GM12875 (cell line): ENCODE measurements at regions not wholly inside any gene's neighbourhood (a gene's known extent, or its start where the extent isn't known, plus 50 kb on each side); places are given as distances from the start of the nearest gene placed in this dataset.

Source experiments
- H3K4me3 ChIP-seq: one replicate; pipeline ENCODE4 v1.5.1; 2011; ENCODE audit warnings: low read depth, low read length, control low read depth
- CTCF ChIP-seq: IDR thresholded peaks from 2 replicates; pipeline ENCODE4 v1.5.1; 2011; ENCODE audit warnings: low read depth, mild to moderate bottlenecking, control low read depth, inconsistent platforms, low read length, moderate library complexity, borderline replicate concordance; ENCODE audit not compliant: insufficient read depth

DNA sequence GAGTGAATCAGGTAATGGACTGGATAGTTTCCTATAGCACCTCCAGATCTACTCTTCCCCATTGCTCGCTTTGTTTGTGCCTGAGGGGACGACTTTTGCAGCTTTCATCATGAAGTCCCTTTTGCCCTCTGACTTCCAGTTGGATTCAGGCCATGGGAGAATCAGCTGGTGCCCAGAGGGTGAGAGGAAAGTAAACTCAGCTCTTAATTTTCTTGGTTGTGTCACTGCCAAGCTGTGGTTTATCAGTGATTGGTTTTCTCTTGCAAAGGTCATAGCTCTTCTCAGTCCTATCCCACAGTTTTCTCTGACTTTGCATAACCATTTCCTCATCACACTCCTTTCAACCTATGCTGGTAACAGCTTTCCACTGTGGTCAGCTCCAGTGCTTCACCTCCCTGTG, 200.1 kb downstream of the KCNJ2 start:
- no peak overlapping the region for H3K4me3 ChIP-seq
- no peak for TF ChIP-seq CTCF

DNA sequence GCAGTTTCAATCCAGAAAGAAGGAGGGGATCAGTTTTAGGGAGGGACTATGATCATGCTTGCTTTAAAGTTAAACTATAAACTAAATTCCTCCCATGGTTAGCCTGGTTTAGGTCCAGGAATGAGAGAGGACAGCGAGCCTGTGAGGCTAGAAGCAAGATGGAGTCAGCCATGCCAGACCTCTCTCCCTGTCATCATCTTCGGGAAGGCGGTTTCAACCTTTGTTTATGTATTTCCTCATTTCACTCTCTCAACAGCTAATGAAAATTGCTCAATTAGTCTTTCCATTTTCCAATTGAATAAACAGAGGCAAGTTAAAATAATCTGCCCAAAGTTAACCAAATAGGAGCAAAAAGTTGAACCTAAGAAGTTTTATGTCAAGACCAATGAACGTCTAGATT, 201.5 kb downstream of the KCNJ2 start:
- TF ChIP-seq CTCF, result no peak
- no peak overlapping the region for H3K4me3 ChIP-seq

- no peak overlapping the region for H3K4me3 ChIP-seq
- no peak for TF ChIP-seq CTCF
Observed at GRCh38 chr17:70373369-70373768, 204.0 kb downstream of the KCNJ2 start.

GRCh38 chr17:70374496-70374895, 205.2 kb downstream of the KCNJ2 start:
- no peak overlapping the region for H3K4me3 ChIP-seq
- no peak for TF ChIP-seq CTCF

GRCh38 chr17:70375406-70375805, 206.1 kb downstream of the KCNJ2 start:
- H3K4me3 ChIP-seq, result no peak overlapping the region
- TF ChIP-seq CTCF, result no peak

GRCh38 chr17:70375813-70376770, 206.8 kb downstream of the KCNJ2 start:
- TF ChIP-seq CTCF, result no peak
- no peak overlapping the region for H3K4me3 ChIP-seq

- H3K4me3 ChIP-seq, result no peak overlapping the region
- no peak for TF ChIP-seq CTCF
Observed at GRCh38 chr17:70377654-70378053, 208.3 kb downstream of the KCNJ2 start.
